ENCODE measurements at regions not wholly inside any gene's neighbourhood (a gene's known extent, or its start where the extent isn't known, plus 50 kb on each side); places are given as distances from the start of the nearest gene placed in this dataset.

- no peak overlapping the region for H3K4me3 Mint-ChIP-seq
- peaks cover 4% of the 10 kb centered on the region for H3K27me3 Mint-ChIP-seq (ENCODE audit: low read depth)
- DNase-seq (ENCODE audit: low spot score in 2 of 2, unreplicated experiment in 2 of 2): no peak
- no peaks in the 10 kb centered on the region for H3K9me3 Mint-ChIP-seq
- peaks cover 12% of the 10 kb centered on the region for H3K4me1 Mint-ChIP-seq
- no peak overlapping the region for H3K27ac Mint-ChIP-seq
- no peak for TF ChIP-seq CTCF (IDR thresholded peaks at IDR 0.05; ENCODE audit: unreplicated experiment)
- no peaks in the 10 kb centered on the region for H3K36me3 Mint-ChIP-seq
Measured at GRCh38 chr20:51079488-51079887, 56.6 kb upstream of the KCNG1 start.

GRCh38 chr20:51077686-51078060 is 54.8 kb upstream of the KCNG1 start:
- no peak for TF ChIP-seq CTCF (IDR thresholded peaks at IDR 0.05; ENCODE audit: unreplicated experiment)
- Mint-ChIP-seq H3K4me1 (peaks cover 12% of the 10 kb centered on the region), H3K4me3 (no peak overlapping the region), H3K27ac (no peak overlapping the region), H3K9me3 (no peaks in the 10 kb centered on the region), H3K36me3 (no peaks in the 10 kb centered on the region), H3K27me3 (ENCODE audit: low read depth) (no peaks in the 10 kb centered on the region)
- DNase-seq (ENCODE audit: low spot score in 2 of 2, unreplicated experiment in 2 of 2): no peak

GRCh38 chr20:51076786-51077685 is 54.1 kb upstream of the KCNG1 start:
- no peaks in the 10 kb centered on the region for H3K9me3 Mint-ChIP-seq
- H3K27me3 Mint-ChIP-seq (ENCODE audit: low read depth): no peaks in the 10 kb centered on the region
- no peak overlapping the region for H3K27ac Mint-ChIP-seq
- TF ChIP-seq CTCF (IDR thresholded peaks at IDR 0.05; ENCODE audit: unreplicated experiment): no peak
- H3K4me1 Mint-ChIP-seq: peaks cover 12% of the 10 kb centered on the region
- H3K4me3 Mint-ChIP-seq: no peak overlapping the region
- no peak for DNase-seq (ENCODE audit: low spot score in 2 of 2, unreplicated experiment in 2 of 2)
- H3K36me3 Mint-ChIP-seq: no peaks in the 10 kb centered on the region

GRCh38 chr20:51074062-51074461 is 51.2 kb upstream of the KCNG1 start:
- H3K4me1 Mint-ChIP-seq: peaks cover 7% of the 10 kb centered on the region
- H3K27me3 Mint-ChIP-seq (ENCODE audit: low read depth): no peaks in the 10 kb centered on the region
- no peaks in the 10 kb centered on the region for H3K9me3 Mint-ChIP-seq
- H3K4me3 Mint-ChIP-seq: no peak overlapping the region
- no peak for DNase-seq (ENCODE audit: low spot score in 2 of 2, unreplicated experiment in 2 of 2)
- no peaks in the 10 kb centered on the region for H3K36me3 Mint-ChIP-seq
- TF ChIP-seq CTCF (IDR thresholded peaks at IDR 0.05; ENCODE audit: unreplicated experiment): no peak
- no peak overlapping the region for H3K27ac Mint-ChIP-seq

All from mesothelial cell of epicardium (in vitro differentiated cells).